DND-41 (cell line): ENCODE measurements at regions not wholly inside any gene's neighbourhood (a gene's known extent, or its start where the extent isn't known, plus 50 kb on each side); places are given as distances from the start of the nearest gene placed in this dataset.

Source experiments
- CTCF ChIP-seq: IDR thresholded peaks from 2 replicates; pipeline ENCODE4 v1.5.1; 2012; ENCODE audit warnings: borderline replicate concordance, low read length, moderate library complexity, mild to moderate bottlenecking; ENCODE audit not compliant: poor library complexity, severe bottlenecking; ENCODE audit errors: extremely low read depth
- EZH2 ChIP-seq: IDR thresholded peaks from 3 replicates; pipeline ENCODE4 v1.6.1; 2012; ENCODE audit warnings: borderline replicate concordance, low read depth, mild to moderate bottlenecking, moderate library complexity, low read length, inconsistent platforms; ENCODE audit not compliant: severe bottlenecking

DNA sequence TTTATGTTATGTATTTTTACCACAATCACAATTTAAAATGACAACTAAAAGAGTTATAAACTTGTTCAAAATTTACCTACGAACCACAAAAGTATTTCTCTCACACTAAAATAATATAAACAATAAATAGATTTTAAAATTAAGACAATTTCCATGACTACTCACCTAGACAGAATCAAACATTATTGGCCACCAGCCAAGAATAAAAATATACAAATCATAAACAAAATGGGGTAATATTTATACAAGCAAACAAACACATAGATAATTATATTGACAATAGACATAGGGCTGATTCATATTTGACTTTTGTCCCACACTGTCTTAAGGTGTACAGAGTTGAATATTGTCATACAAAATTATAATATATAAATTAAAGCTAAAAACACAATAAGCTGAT lies 119.6 kb upstream of the ZNF92 start:
- TF ChIP-seq CTCF: no peak
- no peak for TF ChIP-seq EZH2
